ENCODE measurements at regions not wholly inside any gene's neighbourhood (a gene's known extent, or its start where the extent isn't known, plus 50 kb on each side); places are given as distances from the start of the nearest gene placed in this dataset.

GRCh38 chr7:15936991-15937390 lies 250.5 kb upstream of the MEOX2 start:
- peaks cover 4% of the 10 kb centered on the region for H3K4me1 Mint-ChIP-seq (ENCODE audit: low read depth, unreplicated experiment)
- H3K27me3 Mint-ChIP-seq (ENCODE audit: low read depth, unreplicated experiment), result no peaks in the 10 kb centered on the region
- H3K36me3 ChIP-seq (ENCODE audit: insufficient read depth, low read length), result no peaks in the 10 kb centered on the region
- H3K4me1 ChIP-seq (ENCODE audit: insufficient read depth, low read length), result no peaks in the 10 kb centered on the region
- H3K27me3 ChIP-seq (ENCODE audit: insufficient read depth, low read length), result no peaks in the 10 kb centered on the region
- peaks cover 3% of the 10 kb centered on the region for H3K9me3 Mint-ChIP-seq (ENCODE audit: unreplicated experiment)
- H3K27ac ChIP-seq (ENCODE audit: low read depth, low read length), result no peak overlapping the region
- H3K4me3 ChIP-seq (ENCODE audit: insufficient read depth, low read depth, low read length), result no peak overlapping the region
- H3K27ac Mint-ChIP-seq (ENCODE audit: unreplicated experiment), result no peak overlapping the region
- TF ChIP-seq EZH2 (IDR thresholded peaks at IDR 0.05; ENCODE audit: insufficient read depth, low read length), result no peak
- TF ChIP-seq, protein P1, sequence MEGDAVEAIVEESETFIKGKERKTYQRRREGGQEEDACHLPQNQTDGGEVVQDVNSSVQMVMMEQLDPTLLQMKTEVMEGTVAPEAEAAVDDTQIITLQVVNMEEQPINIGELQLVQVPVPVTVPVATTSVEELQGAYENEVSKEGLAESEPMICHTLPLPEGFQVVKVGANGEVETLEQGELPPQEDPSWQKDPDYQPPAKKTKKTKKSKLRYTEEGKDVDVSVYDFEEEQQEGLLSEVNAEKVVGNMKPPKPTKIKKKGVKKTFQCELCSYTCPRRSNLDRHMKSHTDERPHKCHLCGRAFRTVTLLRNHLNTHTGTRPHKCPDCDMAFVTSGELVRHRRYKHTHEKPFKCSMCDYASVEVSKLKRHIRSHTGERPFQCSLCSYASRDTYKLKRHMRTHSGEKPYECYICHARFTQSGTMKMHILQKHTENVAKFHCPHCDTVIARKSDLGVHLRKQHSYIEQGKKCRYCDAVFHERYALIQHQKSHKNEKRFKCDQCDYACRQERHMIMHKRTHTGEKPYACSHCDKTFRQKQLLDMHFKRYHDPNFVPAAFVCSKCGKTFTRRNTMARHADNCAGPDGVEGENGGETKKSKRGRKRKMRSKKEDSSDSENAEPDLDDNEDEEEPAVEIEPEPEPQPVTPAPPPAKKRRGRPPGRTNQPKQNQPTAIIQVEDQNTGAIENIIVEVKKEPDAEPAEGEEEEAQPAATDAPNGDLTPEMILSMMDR (IDR thresholded peaks at IDR 0.05; ENCODE audit: insufficient read depth, low read depth, low read length), result no peak
- H3K9ac ChIP-seq (ENCODE audit: low read length), result no peak overlapping the region
- H3K79me2 ChIP-seq (ENCODE audit: insufficient read depth, low read length), result no peaks in the 10 kb centered on the region
- DNase-seq (ENCODE audit: low read depth), result no peak
- no peak overlapping the region for H3K4me3 Mint-ChIP-seq (ENCODE audit: unreplicated experiment)
- no peaks in the 10 kb centered on the region for H4K20me1 ChIP-seq (ENCODE audit: insufficient read depth, low read length)
- no peak overlapping the region for H3K4me2 ChIP-seq (ENCODE audit: low read length)
- H2AFZ ChIP-seq (ENCODE audit: low read depth, low read length), result no peak overlapping the region
- H3K9me3 ChIP-seq (ENCODE audit: insufficient read depth, low read depth, low read length), result no peaks in the 10 kb centered on the region
- no peaks in the 10 kb centered on the region for H3K36me3 Mint-ChIP-seq (ENCODE audit: low read depth, unreplicated experiment)
- FAIRE-seq, result no peak

GRCh38 chr7:15932318-15932717 lies 245.8 kb upstream of the MEOX2 start:
- no peak overlapping the region for H3K4me3 Mint-ChIP-seq (ENCODE audit: unreplicated experiment)
- H3K9ac ChIP-seq (ENCODE audit: low read length), result no peak overlapping the region
- H3K4me2 ChIP-seq (ENCODE audit: low read length), result no peak overlapping the region
- no peaks in the 10 kb centered on the region for H3K27me3 Mint-ChIP-seq (ENCODE audit: low read depth, unreplicated experiment)
- no peaks in the 10 kb centered on the region for H3K27me3 ChIP-seq (ENCODE audit: insufficient read depth, low read length)
- FAIRE-seq, result no peak
- TF ChIP-seq EZH2 (IDR thresholded peaks at IDR 0.05; ENCODE audit: insufficient read depth, low read length), result no peak
- TF ChIP-seq, protein P1 (IDR thresholded peaks at IDR 0.05; ENCODE audit: insufficient read depth, low read depth, low read length), result no peak
- H3K4me1 Mint-ChIP-seq (ENCODE audit: low read depth, unreplicated experiment), result no peaks in the 10 kb centered on the region
- no peak overlapping the region for H3K27ac Mint-ChIP-seq (ENCODE audit: unreplicated experiment)
- no peaks in the 10 kb centered on the region for H3K9me3 Mint-ChIP-seq (ENCODE audit: unreplicated experiment)
- H3K36me3 ChIP-seq (ENCODE audit: insufficient read depth, low read length), result no peaks in the 10 kb centered on the region
- H3K36me3 Mint-ChIP-seq (ENCODE audit: low read depth, unreplicated experiment), result no peaks in the 10 kb centered on the region
- no peak overlapping the region for H3K27ac ChIP-seq (ENCODE audit: low read depth, low read length)
- no peak overlapping the region for H3K4me3 ChIP-seq (ENCODE audit: insufficient read depth, low read depth, low read length)
- no peaks in the 10 kb centered on the region for H3K79me2 ChIP-seq (ENCODE audit: insufficient read depth, low read length)
- no peaks in the 10 kb centered on the region for H3K9me3 ChIP-seq (ENCODE audit: insufficient read depth, low read depth, low read length)
- H4K20me1 ChIP-seq (ENCODE audit: insufficient read depth, low read length), result no peaks in the 10 kb centered on the region
- DNase-seq (ENCODE audit: low read depth), result no peak
- H2AFZ ChIP-seq (ENCODE audit: low read depth, low read length), result no peak overlapping the region
- no peaks in the 10 kb centered on the region for H3K4me1 ChIP-seq (ENCODE audit: insufficient read depth, low read length)

- H3K27ac Mint-ChIP-seq (ENCODE audit: unreplicated experiment), result no peak overlapping the region
- no peaks in the 10 kb centered on the region for H3K36me3 Mint-ChIP-seq (ENCODE audit: low read depth, unreplicated experiment)
Measured at GRCh38 chr7:15929411-15929810, 242.9 kb upstream of the MEOX2 start.

More at GRCh38 chr7:15929411-15929810, 242.9 kb upstream of the MEOX2 start:
- H3K9me3 ChIP-seq (ENCODE audit: insufficient read depth, low read depth, low read length), result no peaks in the 10 kb centered on the region
- Mint-ChIP-seq H3K9me3 (ENCODE audit: unreplicated experiment) (no peaks in the 10 kb centered on the region), H3K4me1 (ENCODE audit: low read depth, unreplicated experiment) (no peaks in the 10 kb centered on the region), H3K27me3 (ENCODE audit: low read depth, unreplicated experiment) (no peaks in the 10 kb centered on the region), H3K4me3 (ENCODE audit: unreplicated experiment) (no peak overlapping the region)
- H3K4me1 ChIP-seq (ENCODE audit: insufficient read depth, low read length), result no peaks in the 10 kb centered on the region
- H3K36me3 ChIP-seq (ENCODE audit: insufficient read depth, low read length), result no peaks in the 10 kb centered on the region
- H4K20me1 ChIP-seq (ENCODE audit: insufficient read depth, low read length), result no peaks in the 10 kb centered on the region
- DNase-seq (ENCODE audit: low read depth) (no peak), FAIRE-seq (no peak)
- no peaks in the 10 kb centered on the region for H3K79me2 ChIP-seq (ENCODE audit: insufficient read depth, low read length)
- H3K4me3 ChIP-seq (ENCODE audit: insufficient read depth, low read depth, low read length), result no peak overlapping the region
- H2AFZ ChIP-seq (ENCODE audit: low read depth, low read length), result no peak overlapping the region
- H3K27me3 ChIP-seq (ENCODE audit: insufficient read depth, low read length), result no peaks in the 10 kb centered on the region
- H3K27ac ChIP-seq (ENCODE audit: low read depth, low read length), result no peak overlapping the region
- H3K9ac ChIP-seq (ENCODE audit: low read length), result no peak overlapping the region
- no peak overlapping the region for H3K4me2 ChIP-seq (ENCODE audit: low read length)
- TF ChIP-seq, protein P1 (IDR thresholded peaks at IDR 0.05; ENCODE audit: insufficient read depth, low read depth, low read length), result no peak
- TF ChIP-seq EZH2 (IDR thresholded peaks at IDR 0.05; ENCODE audit: insufficient read depth, low read length), result no peak

All from astrocyte (in vitro differentiated cells and primary cell).